Astrocyte (in vitro differentiated cells and primary cell): ENCODE measurements at regions not wholly inside any gene's neighbourhood (a gene's known extent, or its start where the extent isn't known, plus 50 kb on each side); places are given as distances from the start of the nearest gene placed in this dataset.

Experiments used
- CTCF ChIP-seq: IDR thresholded peaks from 2 replicates; pipeline ENCODE4 v1.5.1; 2011; ENCODE audit warnings: low read depth, mild to moderate bottlenecking, inconsistent platforms, low read length, moderate library complexity; ENCODE audit not compliant: insufficient read depth
- EZH2 ChIP-seq: IDR thresholded peaks from 2 replicates; pipeline ENCODE4 v1.6.1; 2012; ENCODE audit warnings: mild to moderate bottlenecking, low read length, inconsistent platforms; ENCODE audit not compliant: insufficient read depth

DNA sequence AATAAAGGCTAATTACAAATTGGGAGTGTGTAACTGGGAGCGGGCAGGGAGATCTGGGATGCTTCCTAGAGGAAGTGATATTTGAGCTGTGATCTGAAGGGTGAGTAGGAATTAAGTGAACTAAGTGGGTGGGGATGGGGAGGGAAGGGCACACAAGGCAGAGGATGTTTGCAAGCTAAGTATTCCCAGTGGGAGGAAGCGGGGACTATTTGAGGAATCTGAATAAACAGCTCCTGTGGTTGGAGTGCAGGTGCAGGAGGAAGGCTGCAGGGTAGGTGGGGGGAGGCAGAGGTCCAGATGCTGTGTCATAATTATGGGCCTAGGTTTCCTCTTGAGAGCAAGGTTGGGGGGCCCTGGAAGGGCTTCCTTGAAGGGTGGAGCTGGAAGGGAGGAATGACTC is 102.1 kb upstream of the HS3ST2 start:
- TF ChIP-seq CTCF (no peak), EZH2 (no peak)
